Stomach (tissue), 8 donors: ENCODE measurements at regions not wholly inside any gene's neighbourhood (a gene's known extent, or its start where the extent isn't known, plus 50 kb on each side); places are given as distances from the start of the nearest gene placed in this dataset.

Source experiments
- DNase-seq, 2 donors: peaks; one replicate each; pipeline versions ENCODE4 v3.0.0 to v3.0.0-alpha.2; 2013 to 2019
- H3K27ac ChIP-seq, 5 donors: fragments of 200-600 bp in 4 of 5; sonication (generic) in 4 of 5; one replicate each; pipeline ENCODE4 v1.5.1; 2013 to 2019; ENCODE audit warnings: mild to moderate bottlenecking in 1 of 5, moderate library complexity in 1 of 5
- H3K27me3 ChIP-seq, 3 donors: fragments of 200-600 bp; sonication (generic); one replicate each; pipeline ENCODE4 v1.5.1; 2017 to 2019; ENCODE audit warnings: mixed run types in 1 of 3
- H3K36me3 ChIP-seq, 4 donors: fragments of 200-600 bp; sonication (generic); 1 replicate in 3 of 4; 2 replicates in 1 of 4; pipeline ENCODE4 v1.5.1; 2016 to 2019
- H3K4me1 ChIP-seq, 4 donors: fragments of 200-600 bp; sonication (generic); one replicate each; pipeline ENCODE4 v1.5.1; 2016 to 2019
- H3K4me3 ChIP-seq, 4 donors: fragments of 200-600 bp; sonication (generic) in 3 of 4; one replicate each; pipeline ENCODE4 v1.5.1; 2016 to 2019; ENCODE audit warnings: mild to moderate bottlenecking in 1 of 4
- H3K9me3 ChIP-seq, 4 donors: fragments of 200-600 bp; sonication (generic); one replicate each; pipeline ENCODE4 v1.5.1; 2016 to 2019
- EP300 ChIP-seq: sonication (generic); formaldehyde crosslinking; IDR thresholded peaks from one replicate; pipeline ENCODE4 v1.6.1; 2017; ENCODE audit warnings: antibody characterized with exemption
- POLR2A ChIP-seq, 4 donors: fragments of 450-650 bp; IDR thresholded peaks; one replicate each; pipeline ENCODE4 v1.6.1; 2016; ENCODE audit warnings: antibody characterized with exemption in 4 of 4, control low read depth in 2 of 4, mild to moderate bottlenecking in 1 of 4, moderate library complexity in 1 of 4
- POLR2AphosphoS5 ChIP-seq, 3 donors: sonication (generic); formaldehyde crosslinking; IDR thresholded peaks; one replicate each; pipeline ENCODE4 v1.6.1; 2016; ENCODE audit warnings: antibody characterized with exemption in 3 of 3
- WGBS, 5 donors: extraction: QIAGEN DNeasy Blood & Tissue Kit in 3 of 5; methylation state at CpG; one replicate each; pipeline versions ENCODE4 v1.1.5 to v1.1.7; 2013 to 2018; 5-methylcytosine and 5-hydroxymethylcytosine counted together
- intact Hi-C: fragments of 100-400 bp; cut with DNase I; formaldehyde crosslinking; loops from one replicate; pipeline ENCODE4 v1.15.1; 2023; ENCODE audit warnings: low total_unique reads
- small RNA-seq, 4 donors: library from RNA; depleted of rRNA; stranded (forward); fragments of <200 nt; gene quantifications; one replicate each; pipeline ENCODE3, GENCODE V24; 2016
- TF ChIP-seq, protein P1 (sequence below), 7 experiments: fragments of 450-650 bp in 4 of 7; fragments of 200-600 bp in 3 of 7; sonication (generic) in 3 of 7; IDR thresholded peaks; one replicate each; pipeline ENCODE4 v1.5.1; 2016 to 2019; ENCODE audit warnings: antibody characterized with exemption in 7 of 7, control low read depth in 2 of 7, mild to moderate bottlenecking in 1 of 7
- donor health status: healthy with polysubstance abuse.
- donor health status: Bipolar disorder and iron deficiency.
- donor health status: healthy.

DNA sequence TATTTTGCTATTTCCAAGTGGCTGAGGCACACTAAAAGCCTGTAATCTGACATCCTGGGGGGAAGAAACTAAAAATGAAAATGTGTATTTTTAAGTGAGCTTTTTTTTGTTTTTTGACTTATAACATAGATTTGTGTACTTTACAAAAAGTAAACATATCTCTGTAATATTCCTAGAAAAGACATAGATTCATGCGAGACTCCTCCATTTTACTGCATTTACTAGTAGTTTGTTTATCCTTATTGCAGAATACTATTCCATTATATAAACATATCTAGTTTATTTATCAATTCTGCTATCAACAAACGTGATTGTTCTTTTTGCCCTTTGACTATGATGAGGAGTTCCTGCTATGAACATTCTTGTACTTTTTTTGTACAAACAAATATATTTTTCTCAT is 67.8 kb upstream of the PLSCR5 start:
- H3K27ac ChIP-seq = no peak overlapping the region
- no peak overlapping the region for H3K4me3 ChIP-seq
- intact Hi-C loops = no loop called here
- no peaks in the 10 kb centered on the region for H3K27me3 ChIP-seq
- WGBS, 5 donors = 46 to 59% (median 53%) methylated on average over 2 of the region's 2 CpGs
- no peaks in the 10 kb centered on the region for H3K36me3 ChIP-seq
- TF ChIP-seq POLR2AphosphoS5 (IDR thresholded peaks at IDR 0.05) = no peak
- no peak for TF ChIP-seq EP300
- TF ChIP-seq POLR2A (IDR thresholded peaks at IDR 0.05) = no peak
- TF ChIP-seq, protein P1, sequence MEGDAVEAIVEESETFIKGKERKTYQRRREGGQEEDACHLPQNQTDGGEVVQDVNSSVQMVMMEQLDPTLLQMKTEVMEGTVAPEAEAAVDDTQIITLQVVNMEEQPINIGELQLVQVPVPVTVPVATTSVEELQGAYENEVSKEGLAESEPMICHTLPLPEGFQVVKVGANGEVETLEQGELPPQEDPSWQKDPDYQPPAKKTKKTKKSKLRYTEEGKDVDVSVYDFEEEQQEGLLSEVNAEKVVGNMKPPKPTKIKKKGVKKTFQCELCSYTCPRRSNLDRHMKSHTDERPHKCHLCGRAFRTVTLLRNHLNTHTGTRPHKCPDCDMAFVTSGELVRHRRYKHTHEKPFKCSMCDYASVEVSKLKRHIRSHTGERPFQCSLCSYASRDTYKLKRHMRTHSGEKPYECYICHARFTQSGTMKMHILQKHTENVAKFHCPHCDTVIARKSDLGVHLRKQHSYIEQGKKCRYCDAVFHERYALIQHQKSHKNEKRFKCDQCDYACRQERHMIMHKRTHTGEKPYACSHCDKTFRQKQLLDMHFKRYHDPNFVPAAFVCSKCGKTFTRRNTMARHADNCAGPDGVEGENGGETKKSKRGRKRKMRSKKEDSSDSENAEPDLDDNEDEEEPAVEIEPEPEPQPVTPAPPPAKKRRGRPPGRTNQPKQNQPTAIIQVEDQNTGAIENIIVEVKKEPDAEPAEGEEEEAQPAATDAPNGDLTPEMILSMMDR (IDR thresholded peaks at IDR 0.05) = no peak
- no peaks in the 10 kb centered on the region for H3K4me1 ChIP-seq
- no peaks in the 10 kb centered on the region for H3K9me3 ChIP-seq
- no peak for DNase-seq

DNA sequence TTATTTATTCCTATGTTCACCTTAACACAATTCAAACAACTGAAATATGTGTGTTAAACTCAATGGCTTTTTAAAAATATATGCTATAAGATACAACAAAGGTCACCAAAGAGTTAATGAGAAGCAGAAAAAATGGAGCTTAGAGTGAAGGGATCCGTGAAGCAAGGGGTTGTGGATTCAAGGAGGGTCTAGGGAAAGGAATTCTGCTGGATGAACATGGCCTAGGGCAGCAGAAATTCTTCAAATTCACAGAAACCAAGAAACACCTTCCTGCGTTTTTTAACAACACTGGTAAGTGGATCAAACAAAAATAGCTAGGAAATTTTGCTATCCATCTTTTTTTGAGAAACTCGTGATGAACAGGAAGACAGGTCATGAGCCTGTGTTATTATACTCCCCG is 59.3 kb upstream of the PLSCR5 start:
- Histone ChIP-seq H3K4me1 (no peaks in the 10 kb centered on the region), H3K9me3 (peaks cover 0 to 4% (median 0%) of the 10 kb centered on the region in 4 donors), H3K36me3 (no peaks in the 10 kb centered on the region), H3K27ac (no peak overlapping the region), H3K4me3 (no peak overlapping the region), H3K27me3 (no peaks in the 10 kb centered on the region)
- intact Hi-C loops = no loop called here
- WGBS, 5 donors = 52 to 62% (median 58%) methylated on average over 4 of the region's 4 CpGs
- no peak for DNase-seq
- TF ChIP-seq POLR2AphosphoS5 (IDR thresholded peaks at IDR 0.05) (no peak), POLR2A (IDR thresholded peaks at IDR 0.05) (no peak), EP300 (no peak)
- TF ChIP-seq, protein P1 (IDR thresholded peaks at IDR 0.05) = no peak

DNA sequence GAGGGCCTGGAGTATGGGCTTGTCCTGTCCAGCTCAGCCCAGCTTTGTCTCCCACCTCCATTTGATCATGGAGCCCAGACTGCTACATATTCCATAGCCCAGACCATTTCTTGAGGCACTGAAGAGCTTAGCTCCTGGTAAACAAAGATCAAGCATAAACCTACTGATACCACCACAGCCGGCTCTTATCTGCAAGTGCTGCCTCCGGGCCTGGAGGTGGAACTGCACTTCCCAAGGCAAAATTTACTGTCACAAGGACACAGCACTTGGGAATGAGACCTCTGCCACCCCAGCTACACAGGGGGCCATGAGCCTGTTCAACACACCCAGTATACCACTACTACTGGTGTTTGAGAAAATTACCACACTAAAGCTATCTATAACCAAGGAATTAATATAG is 53.7 kb upstream of the PLSCR5 start:
- Histone ChIP-seq H3K4me3 (no peak overlapping the region), H3K9me3 (peaks cover 0 to 4% (median 1%) of the 10 kb centered on the region in 4 donors), H3K36me3 (no peaks in the 10 kb centered on the region), H3K27me3 (no peaks in the 10 kb centered on the region), H3K4me1 (no peaks in the 10 kb centered on the region), H3K27ac (no peak overlapping the region)
- intact Hi-C loops = no loop called here
- TF ChIP-seq, protein P1 (IDR thresholded peaks at IDR 0.05) = no peak
- TF ChIP-seq POLR2AphosphoS5 (IDR thresholded peaks at IDR 0.05) (no peak), EP300 (no peak), POLR2A (IDR thresholded peaks at IDR 0.05) (no peak)
- no peak for DNase-seq
- 48 to 80% (median 64%) methylated on average over 2 of the region's 2 CpGs for WGBS, 5 donors

DNA sequence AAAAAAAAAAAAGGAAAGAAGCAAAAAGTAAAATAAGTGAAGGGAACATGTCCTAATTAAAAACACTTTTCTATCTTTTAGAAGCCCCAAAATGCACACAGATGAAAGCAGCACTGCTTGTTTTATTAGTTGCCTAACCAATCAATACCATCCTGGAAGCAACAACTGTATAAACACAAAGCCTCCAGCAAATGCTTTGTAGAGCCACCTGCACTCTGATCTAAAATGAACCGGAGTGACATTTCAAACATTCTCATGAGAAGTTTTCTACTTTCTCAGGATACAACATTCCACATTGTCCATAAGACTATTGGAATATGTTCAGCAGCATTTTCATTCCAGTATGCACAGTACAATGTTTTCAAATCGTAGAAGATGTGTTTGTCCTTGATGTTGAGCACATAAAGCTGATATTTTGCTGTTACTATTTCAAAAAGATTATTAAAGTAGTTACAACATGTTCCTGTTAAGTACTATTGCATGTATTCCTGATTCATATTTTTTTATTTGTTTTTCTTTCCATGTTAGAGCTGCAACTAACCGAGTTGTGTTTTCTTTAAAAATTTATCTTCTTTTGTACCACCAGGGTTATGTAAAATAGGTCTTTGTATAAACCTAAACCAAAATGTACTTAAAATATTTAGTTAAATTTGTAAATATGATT is 50.3 kb upstream of the PLSCR5 start:
- peaks cover 0 to 4% (median 1%) of the 10 kb centered on the region in 4 donors for H3K9me3 ChIP-seq
- H3K4me1 ChIP-seq = no peaks in the 10 kb centered on the region
- WGBS, 5 donors = 21 to 34% (median 27%) methylated on average over 3 of the region's 3 CpGs
- H3K27me3 ChIP-seq = no peaks in the 10 kb centered on the region
- H3K27ac ChIP-seq = no peak overlapping the region
- no peak for DNase-seq
- H3K36me3 ChIP-seq = no peaks in the 10 kb centered on the region
- TF ChIP-seq EP300 (no peak), POLR2AphosphoS5 (IDR thresholded peaks at IDR 0.05) (no peak), POLR2A (IDR thresholded peaks at IDR 0.05) (no peak)
- TF ChIP-seq, protein P1 (IDR thresholded peaks at IDR 0.05) = no peak
- no peak overlapping the region for H3K4me3 ChIP-seq
- intact Hi-C loops = no loop called here

Small RNAs in the stretch of these regions (small RNA-seq; reads per million reads assigned to genes)
- 0 reads per million in 4 donors for gene RNU6-505P
